ENCODE measurements at regions not wholly inside any gene's neighbourhood (a gene's known extent, or its start where the extent isn't known, plus 50 kb on each side); places are given as distances from the start of the nearest gene placed in this dataset.
"Not testable (repeated sequence)": the region's sequence is repeated elsewhere in the genome, so short reads cannot be mapped to it uniquely, and the experiment has no call there.

GRCh38 chr12:127487031-127487430, 779.9 kb upstream of the TMEM132C start:
- TF ChIP-seq CTCF (IDR thresholded peaks at IDR 0.05) = no peak
- TF ChIP-seq ZFX (IDR thresholded peaks at IDR 0.05; ENCODE audit: borderline replicate concordance) = no peak
- no peak overlapping the region for H3K27ac ChIP-seq

- TF ChIP-seq ZFX (IDR thresholded peaks at IDR 0.05; ENCODE audit: borderline replicate concordance) = no peak
- TF ChIP-seq CTCF (IDR thresholded peaks at IDR 0.05) = no peak
- no peak overlapping the region for H3K27ac ChIP-seq
These were observed 777.9 kb upstream of the TMEM132C start for GRCh38 chr12:127489061-127489460.

GRCh38 chr12:127494961-127495915, 771.7 kb upstream of the TMEM132C start:
- no peak overlapping the region for H3K27ac ChIP-seq
- no peak for TF ChIP-seq CTCF (IDR thresholded peaks at IDR 0.05)
- no peak for TF ChIP-seq ZFX (IDR thresholded peaks at IDR 0.05; ENCODE audit: borderline replicate concordance)

- H3K27ac ChIP-seq = no peak overlapping the region
- no peak for TF ChIP-seq ZFX (IDR thresholded peaks at IDR 0.05; ENCODE audit: borderline replicate concordance)
These were observed 770.7 kb upstream of the TMEM132C start for GRCh38 chr12:127496255-127496654.

GRCh38 chr12:127500512-127501035, 766.4 kb upstream of the TMEM132C start:
- TF ChIP-seq CTCF (IDR thresholded peaks at IDR 0.05) (no peak), ZFX (IDR thresholded peaks at IDR 0.05; ENCODE audit: borderline replicate concordance) (no peak)
- no peak overlapping the region for H3K27ac ChIP-seq

GRCh38 chr12:127501916-127502315, 765.1 kb upstream of the TMEM132C start:
- H3K27ac ChIP-seq = no peak overlapping the region
- no peak for TF ChIP-seq ZFX (IDR thresholded peaks at IDR 0.05; ENCODE audit: borderline replicate concordance)
- no peak for TF ChIP-seq CTCF (IDR thresholded peaks at IDR 0.05)

GRCh38 chr12:127503246-127503645, 763.7 kb upstream of the TMEM132C start:
- no peak overlapping the region for H3K27ac ChIP-seq
- no peak for TF ChIP-seq ZFX (IDR thresholded peaks at IDR 0.05; ENCODE audit: borderline replicate concordance)
- no peak for TF ChIP-seq CTCF (IDR thresholded peaks at IDR 0.05)

GRCh38 chr12:127503996-127504395, 763.0 kb upstream of the TMEM132C start:
- not testable (repeated sequence) for H3K27ac ChIP-seq
